Trophoblast cell (in vitro differentiated cells and primary cell): ENCODE measurements at regions not wholly inside any gene's neighbourhood (a gene's known extent, or its start where the extent isn't known, plus 50 kb on each side); places are given as distances from the start of the nearest gene placed in this dataset.

Source experiments
- DNase-seq, 2 donors: peaks; one replicate each; pipeline ENCODE4 v3.0.0-alpha.2; 2016
- H2AFZ ChIP-seq: 2 replicates; pipeline ENCODE4 v1.6.1; 2013; ENCODE audit warnings: low read length, moderate library complexity, mild to moderate bottlenecking; ENCODE audit not compliant: insufficient read depth, poor library complexity
- H2AK5ac ChIP-seq: 2 replicates; pipeline ENCODE4 v1.6.1; 2013; ENCODE audit warnings: mild to moderate bottlenecking, low read length
- H2BK120ac ChIP-seq: 2 replicates; pipeline ENCODE4 v1.6.1; 2013; ENCODE audit warnings: low read length, mild to moderate bottlenecking, moderate library complexity; ENCODE audit not compliant: insufficient read depth, poor library complexity
- H2BK12ac ChIP-seq: 2 replicates; pipeline ENCODE4 v1.6.1; 2013; ENCODE audit warnings: mild to moderate bottlenecking, low read length, moderate library complexity
- H2BK5ac ChIP-seq: 2 replicates; pipeline ENCODE4 v1.6.1; 2013; ENCODE audit warnings: low read length, low read depth, moderate library complexity, mild to moderate bottlenecking; ENCODE audit not compliant: poor library complexity
- H3K14ac ChIP-seq: 2 replicates; pipeline ENCODE4 v1.6.1; 2013; ENCODE audit warnings: mild to moderate bottlenecking, low read length
- H3K18ac ChIP-seq: 2 replicates; pipeline ENCODE4 v1.6.1; 2013; ENCODE audit warnings: mild to moderate bottlenecking, low read length
- H3K23ac ChIP-seq: 2 replicates; pipeline ENCODE4 v1.6.1; 2013; ENCODE audit warnings: low read length
- H3K27ac ChIP-seq: 2 replicates; pipeline ENCODE4 v1.5.1; 2013; ENCODE audit warnings: low read depth, mild to moderate bottlenecking, inconsistent platforms, low read length, moderate library complexity
- H3K27me3 ChIP-seq: 2 replicates; pipeline ENCODE4 v1.6.1; 2013; ENCODE audit warnings: inconsistent platforms, mild to moderate bottlenecking, low read length, moderate library complexity; ENCODE audit not compliant: insufficient read depth
- H3K36me3 ChIP-seq, 2 experiments: 1 replicate in 1 of 2; 2 replicates in 1 of 2; pipeline ENCODE4 v1.6.1; 2013; ENCODE audit warnings: low read length in 2 of 2, mild to moderate bottlenecking in 2 of 2, moderate library complexity in 1 of 2; ENCODE audit not compliant: insufficient read depth in 2 of 2, control insufficient read depth in 1 of 2
- H3K4ac ChIP-seq: 2 replicates; pipeline ENCODE4 v1.6.1; 2013; ENCODE audit warnings: low read depth, mild to moderate bottlenecking, low read length, moderate library complexity
- H3K4me1 ChIP-seq, 2 experiments: 1 replicate in 1 of 2; 2 replicates in 1 of 2; pipeline ENCODE4 v1.6.1; 2013; ENCODE audit warnings: low read length in 2 of 2, mild to moderate bottlenecking in 2 of 2, moderate library complexity in 1 of 2; ENCODE audit not compliant: insufficient read depth in 2 of 2, control insufficient read depth in 1 of 2
- H3K4me2 ChIP-seq: 2 replicates; pipeline ENCODE4 v1.6.1; 2013; ENCODE audit warnings: inconsistent platforms, mild to moderate bottlenecking, low read length, moderate library complexity
- H3K4me3 ChIP-seq: 2 replicates; pipeline ENCODE4 v1.5.1; 2013; ENCODE audit warnings: mild to moderate bottlenecking, low read depth, low read length, inconsistent platforms
- H3K79me1 ChIP-seq: one replicate; pipeline ENCODE4 v1.6.1; 2013; ENCODE audit warnings: low read length
- H3K79me2 ChIP-seq: 2 replicates; pipeline ENCODE4 v1.6.1; 2013; ENCODE audit warnings: low read length, mild to moderate bottlenecking; ENCODE audit not compliant: control insufficient read depth, insufficient read depth, poor library complexity
- H3K9ac ChIP-seq: 2 replicates; pipeline ENCODE4 v1.6.1; 2013; ENCODE audit warnings: mild to moderate bottlenecking, low read length
- H3K9me3 ChIP-seq: 2 replicates; pipeline ENCODE4 v1.6.1; 2013; ENCODE audit warnings: low read depth, mild to moderate bottlenecking, control low read depth, inconsistent platforms, low read length; ENCODE audit not compliant: insufficient read depth
- H4K12ac ChIP-seq: 2 replicates; pipeline ENCODE4 v1.6.1; 2013; ENCODE audit warnings: low read depth, mild to moderate bottlenecking, low read length, moderate library complexity
- H4K8ac ChIP-seq: 2 replicates; pipeline ENCODE4 v1.6.1; 2013; ENCODE audit warnings: low read depth, mild to moderate bottlenecking, low read length, moderate library complexity
- H4K91ac ChIP-seq: one replicate; pipeline ENCODE4 v1.6.1; 2013; ENCODE audit warnings: low read depth, mild to moderate bottlenecking, low read length, moderate library complexity
- WGBS: extraction: QIAGEN DNeasy Blood & Tissue Kit; methylation state at CpG from one replicate; pipeline ENCODE4 v1.1.7; 2013; ENCODE audit warnings: missing lambda C conversion rate; ENCODE audit not compliant: insufficient read length, insufficient coverage; ENCODE audit errors: extremely low coverage; 5-methylcytosine and 5-hydroxymethylcytosine counted together

- H3K27ac ChIP-seq: no peak overlapping the region
- no peak overlapping the region for H4K8ac ChIP-seq
- H3K9ac ChIP-seq: no peak overlapping the region
- no peak overlapping the region for H3K4ac ChIP-seq
- H3K79me2 ChIP-seq: no peaks in the 10 kb centered on the region
- no peak overlapping the region for H3K4me2 ChIP-seq
- no peak overlapping the region for H2AK5ac ChIP-seq
- H3K27me3 ChIP-seq: no peaks in the 10 kb centered on the region
- no peaks in the 10 kb centered on the region for H3K79me1 ChIP-seq
- H2AFZ ChIP-seq: no peak overlapping the region
- H3K23ac ChIP-seq: no peak overlapping the region
- H2BK120ac ChIP-seq: no peak overlapping the region
- no peak overlapping the region for H3K14ac ChIP-seq
- H3K4me1 ChIP-seq: no peaks in the 10 kb centered on the region
- no peak overlapping the region for H3K4me3 ChIP-seq
- H4K91ac ChIP-seq: no peak overlapping the region
- no peak for DNase-seq
- no peaks in the 10 kb centered on the region for H3K9me3 ChIP-seq
- H4K12ac ChIP-seq: no peak overlapping the region
- WGBS: no CpG with 5 or more reads among the region's 38 CpGs
- H3K36me3 ChIP-seq: no peaks in the 10 kb centered on the region
- H2BK12ac ChIP-seq: no peak overlapping the region
- no peak overlapping the region for H3K18ac ChIP-seq
- H2BK5ac ChIP-seq: no peak overlapping the region
Measured at GRCh38 chr13:70923863-70924752, 815.9 kb upstream of the KLHL1 start.

- Histone ChIP-seq H3K9ac (no peak overlapping the region), H4K8ac (no peak overlapping the region), H3K14ac (no peak overlapping the region), H3K36me3 (no peaks in the 10 kb centered on the region), H3K4me1 (no peaks in the 10 kb centered on the region), H2BK5ac (no peak overlapping the region), H4K91ac (no peak overlapping the region), H3K23ac (no peak overlapping the region), H3K79me1 (no peaks in the 10 kb centered on the region), H2AK5ac (no peak overlapping the region), H2BK12ac (no peak overlapping the region), H2AFZ (no peak overlapping the region), H3K9me3 (no peaks in the 10 kb centered on the region), H3K27ac (no peak overlapping the region), H3K18ac (no peak overlapping the region), H4K12ac (no peak overlapping the region), H3K4ac (no peak overlapping the region), H3K79me2 (no peaks in the 10 kb centered on the region), H2BK120ac (no peak overlapping the region), H3K27me3 (no peaks in the 10 kb centered on the region), H3K4me2 (no peak overlapping the region), H3K4me3 (no peak overlapping the region)
- WGBS: no CpG with 5 or more reads among the region's 1 CpG
- no peak for DNase-seq
Measured at GRCh38 chr13:70911286-70911685, 803.0 kb upstream of the KLHL1 start.

GRCh38 chr13:70908795-70909194, 800.5 kb upstream of the KLHL1 start:
- no peak overlapping the region for H4K8ac ChIP-seq
- no peak overlapping the region for H4K12ac ChIP-seq
- no peak overlapping the region for H2BK120ac ChIP-seq
- no peak overlapping the region for H3K23ac ChIP-seq
- H2BK5ac ChIP-seq: no peak overlapping the region
- H3K4me3 ChIP-seq: no peak overlapping the region
- H4K91ac ChIP-seq: no peak overlapping the region
- H2AK5ac ChIP-seq: no peak overlapping the region
- H2BK12ac ChIP-seq: no peak overlapping the region
- no peak overlapping the region for H3K14ac ChIP-seq
- H3K4me2 ChIP-seq: no peak overlapping the region
- no peaks in the 10 kb centered on the region for H3K36me3 ChIP-seq
- H3K4me1 ChIP-seq: no peaks in the 10 kb centered on the region
- no peak overlapping the region for H3K27ac ChIP-seq
- DNase-seq: no peak
- H3K9ac ChIP-seq: no peak overlapping the region
- no peaks in the 10 kb centered on the region for H3K27me3 ChIP-seq
- no peak overlapping the region for H3K4ac ChIP-seq
- H3K79me2 ChIP-seq: no peaks in the 10 kb centered on the region
- no peaks in the 10 kb centered on the region for H3K79me1 ChIP-seq
- H3K9me3 ChIP-seq: no peaks in the 10 kb centered on the region
- H2AFZ ChIP-seq: no peak overlapping the region
- H3K18ac ChIP-seq: no peak overlapping the region
- no CpG with 5 or more reads among the region's 3 CpGs for WGBS

GRCh38 chr13:70905035-70905434, 796.8 kb upstream of the KLHL1 start:
- Histone ChIP-seq H3K4me2 (no peak overlapping the region), H3K14ac (no peak overlapping the region), H3K79me2 (no peaks in the 10 kb centered on the region), H3K4me3 (no peak overlapping the region), H3K4ac (no peak overlapping the region), H2AFZ (no peak overlapping the region), H3K9me3 (no peaks in the 10 kb centered on the region), H3K27ac (no peak overlapping the region), H3K4me1 (no peaks in the 10 kb centered on the region), H4K12ac (no peak overlapping the region), H3K27me3 (no peaks in the 10 kb centered on the region), H3K23ac (no peak overlapping the region), H3K18ac (no peak overlapping the region), H3K36me3 (no peaks in the 10 kb centered on the region), H2BK12ac (no peak overlapping the region), H3K9ac (no peak overlapping the region), H2AK5ac (no peak overlapping the region), H3K79me1 (no peaks in the 10 kb centered on the region), H2BK5ac (no peak overlapping the region), H4K91ac (no peak overlapping the region), H4K8ac (no peak overlapping the region), H2BK120ac (no peak overlapping the region)
- no peak for DNase-seq
- WGBS: no CpG with 5 or more reads among the region's 2 CpGs
